ENCODE measurements at regions not wholly inside any gene's neighbourhood (a gene's known extent, or its start where the extent isn't known, plus 50 kb on each side); places are given as distances from the start of the nearest gene placed in this dataset.
"Not testable (repeated sequence)": the region's sequence is repeated elsewhere in the genome, so short reads cannot be mapped to it uniquely, and the experiment has no call there.

DNA sequence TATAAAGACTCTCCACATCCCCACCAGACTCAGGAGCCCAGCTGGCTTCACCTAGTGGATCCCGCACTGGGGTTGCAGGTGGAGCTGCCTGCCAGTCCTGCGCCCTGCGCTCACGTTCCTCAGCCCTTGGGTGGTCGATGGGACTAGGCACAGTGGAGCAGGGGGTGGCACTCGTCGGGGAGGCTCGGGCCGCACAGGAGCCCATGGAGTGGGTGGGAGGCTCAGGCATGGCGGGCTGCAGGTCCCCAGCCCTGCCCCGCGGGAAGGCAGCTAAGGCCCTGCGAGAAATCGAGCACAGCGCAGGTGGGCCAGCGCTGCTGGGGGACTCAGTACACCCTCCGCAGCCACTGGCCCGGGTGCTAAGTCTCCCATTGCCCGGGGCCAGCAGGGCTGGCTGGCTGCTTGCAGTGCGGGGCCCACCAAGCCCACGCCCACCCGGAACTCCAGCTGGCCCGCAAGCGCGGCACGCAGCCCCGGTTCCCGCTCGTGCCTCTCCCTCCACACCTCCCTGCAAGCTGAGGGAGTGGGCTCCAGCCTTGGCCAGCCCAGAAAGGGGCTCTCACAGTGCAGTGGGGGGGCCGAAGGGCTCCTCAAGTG is 371.8 kb downstream of the PRDM5 start:
- not testable (repeated sequence) for H3K4me1 Mint-ChIP-seq; DNase-seq; H3K4me3 Mint-ChIP-seq; H3K27me3 Mint-ChIP-seq; H3K27ac Mint-ChIP-seq; H3K36me3 Mint-ChIP-seq (ENCODE audit: low read depth); ATAC-seq; H3K9me3 Mint-ChIP-seq

DNA sequence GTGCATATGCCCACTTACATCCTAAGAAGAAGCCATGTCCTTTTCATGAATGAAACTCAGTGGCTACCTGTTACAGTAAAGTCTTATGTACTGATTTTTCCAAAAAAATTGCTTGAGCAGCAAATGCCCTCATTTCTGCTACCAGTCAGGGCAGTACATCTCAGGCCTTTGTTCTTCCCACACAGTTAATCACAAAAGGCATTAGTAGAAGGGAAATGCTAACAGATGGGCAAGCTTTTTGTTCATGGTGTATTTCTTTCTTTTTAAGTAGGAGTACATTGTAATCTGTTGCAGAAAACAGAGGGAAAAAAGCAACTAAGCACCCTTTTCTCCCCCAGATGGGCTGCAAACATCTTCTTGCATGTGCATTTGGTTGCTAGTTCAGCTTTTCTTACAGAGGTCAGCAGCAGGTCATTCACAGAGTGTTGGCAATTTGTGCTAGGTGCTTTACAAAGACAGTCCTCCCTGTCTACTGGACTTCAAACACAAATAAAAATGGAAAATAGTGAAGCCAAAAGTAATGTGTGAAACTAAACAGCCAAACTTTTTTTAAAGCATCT is 373.4 kb downstream of the PRDM5 start:
- Mint-ChIP-seq H3K27me3 (no peaks in the 10 kb centered on the region), H3K4me1 (no peaks in the 10 kb centered on the region), H3K9me3 (no peaks in the 10 kb centered on the region), H3K36me3 (ENCODE audit: low read depth) (no peaks in the 10 kb centered on the region), H3K27ac (no peak overlapping the region), H3K4me3 (no peak overlapping the region)
- DNase-seq (no peak), ATAC-seq (no peak)

DNA sequence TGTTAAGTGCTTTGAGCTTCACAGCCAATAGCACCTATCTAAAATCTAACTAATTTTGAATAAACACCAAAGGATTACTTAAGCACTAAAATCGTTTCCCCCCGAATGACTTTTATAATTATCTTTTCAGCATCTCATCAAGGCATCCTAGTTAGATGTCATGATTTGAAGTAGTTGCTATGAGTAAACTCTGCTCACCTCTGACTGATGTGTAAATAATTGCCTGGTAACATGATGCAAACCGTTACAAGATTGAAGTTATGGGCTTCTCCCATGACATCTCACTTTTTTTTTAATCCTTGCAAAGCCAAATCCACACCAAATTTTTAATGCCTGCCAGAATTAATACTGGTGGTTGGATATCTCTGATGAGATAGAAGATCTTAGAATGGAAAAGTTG is 377.1 kb downstream of the PRDM5 start:
- Mint-ChIP-seq H3K9me3 (no peaks in the 10 kb centered on the region), H3K4me3 (no peak overlapping the region), H3K27me3 (no peaks in the 10 kb centered on the region), H3K36me3 (ENCODE audit: low read depth) (no peaks in the 10 kb centered on the region), H3K4me1 (no peaks in the 10 kb centered on the region), H3K27ac (no peak overlapping the region)
- DNase-seq (no peak), ATAC-seq (no peak)

DNA sequence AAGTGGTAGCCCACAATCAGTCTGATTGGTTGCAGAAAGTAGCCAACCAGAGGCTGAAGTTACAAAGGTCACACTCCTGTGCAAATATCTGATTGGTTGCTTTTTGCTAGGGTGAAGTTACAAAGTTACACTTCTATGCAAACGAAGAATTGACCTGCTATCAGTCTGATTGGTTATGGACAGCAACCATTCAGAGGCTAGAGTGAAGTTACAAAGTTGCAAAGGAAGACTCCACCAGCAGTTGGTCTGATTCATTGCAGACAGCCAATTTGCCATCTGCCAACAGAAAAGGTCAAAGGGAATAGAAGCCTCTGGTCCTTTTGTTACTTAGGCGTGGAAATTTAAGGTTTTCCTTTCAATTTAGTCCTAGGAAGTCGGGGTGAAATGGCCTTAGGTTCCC is 377.7 kb downstream of the PRDM5 start:
- no peak overlapping the region for H3K4me3 Mint-ChIP-seq
- DNase-seq, result no peak
- no peaks in the 10 kb centered on the region for H3K36me3 Mint-ChIP-seq (ENCODE audit: low read depth)
- no peak overlapping the region for H3K27ac Mint-ChIP-seq
- H3K4me1 Mint-ChIP-seq, result no peaks in the 10 kb centered on the region
- H3K27me3 Mint-ChIP-seq, result no peaks in the 10 kb centered on the region
- no peak for ATAC-seq
- no peaks in the 10 kb centered on the region for H3K9me3 Mint-ChIP-seq

DNA sequence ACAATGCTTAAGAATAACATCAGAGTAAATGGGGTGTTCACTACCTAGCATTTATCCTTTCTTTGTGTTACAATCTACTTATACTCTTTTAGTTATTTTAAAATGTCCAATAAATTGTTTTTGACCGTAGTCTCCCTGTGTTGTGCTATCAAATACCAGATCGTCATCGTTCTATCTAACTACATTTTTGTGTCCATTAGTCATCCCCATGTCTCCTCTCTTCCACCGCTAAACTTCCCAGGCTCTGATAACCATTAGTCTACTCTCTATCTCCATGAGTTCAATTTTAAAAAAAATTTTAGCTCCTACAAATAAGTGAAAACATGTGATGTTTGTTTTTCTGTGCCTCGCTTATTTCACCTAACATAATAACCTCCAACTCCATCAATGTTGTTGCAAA is 381.9 kb downstream of the PRDM5 start:
- Mint-ChIP-seq H3K27ac (no peak overlapping the region), H3K36me3 (ENCODE audit: low read depth) (no peaks in the 10 kb centered on the region), H3K27me3 (no peaks in the 10 kb centered on the region), H3K4me3 (no peak overlapping the region), H3K4me1 (no peaks in the 10 kb centered on the region), H3K9me3 (no peaks in the 10 kb centered on the region)
- ATAC-seq (no peak), DNase-seq (no peak)

DNA sequence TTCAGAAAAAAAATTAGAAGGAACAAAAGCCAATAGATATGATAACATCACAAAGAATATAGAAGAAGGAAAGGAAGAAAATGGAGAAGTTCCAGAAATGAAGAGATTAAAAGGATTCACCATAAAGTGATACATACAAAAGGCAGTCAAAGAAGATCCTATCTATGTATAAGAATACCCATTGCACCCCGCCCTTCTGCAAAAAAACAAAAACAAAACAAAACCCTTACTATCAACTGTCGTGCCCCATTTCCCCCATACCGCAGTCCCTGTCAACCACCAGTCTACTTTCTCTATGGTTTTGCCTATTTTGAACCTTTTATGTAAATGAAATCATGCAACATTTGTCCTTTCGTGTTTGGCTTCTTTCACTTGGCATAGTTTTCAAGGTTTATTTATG is 385.6 kb downstream of the PRDM5 start:
- no peaks in the 10 kb centered on the region for H3K27me3 Mint-ChIP-seq
- no peaks in the 10 kb centered on the region for H3K36me3 Mint-ChIP-seq (ENCODE audit: low read depth)
- no peak overlapping the region for H3K27ac Mint-ChIP-seq
- DNase-seq, result no peak
- H3K4me1 Mint-ChIP-seq, result no peaks in the 10 kb centered on the region
- no peaks in the 10 kb centered on the region for H3K9me3 Mint-ChIP-seq
- no peak overlapping the region for H3K4me3 Mint-ChIP-seq
- ATAC-seq, result no peak

DNA sequence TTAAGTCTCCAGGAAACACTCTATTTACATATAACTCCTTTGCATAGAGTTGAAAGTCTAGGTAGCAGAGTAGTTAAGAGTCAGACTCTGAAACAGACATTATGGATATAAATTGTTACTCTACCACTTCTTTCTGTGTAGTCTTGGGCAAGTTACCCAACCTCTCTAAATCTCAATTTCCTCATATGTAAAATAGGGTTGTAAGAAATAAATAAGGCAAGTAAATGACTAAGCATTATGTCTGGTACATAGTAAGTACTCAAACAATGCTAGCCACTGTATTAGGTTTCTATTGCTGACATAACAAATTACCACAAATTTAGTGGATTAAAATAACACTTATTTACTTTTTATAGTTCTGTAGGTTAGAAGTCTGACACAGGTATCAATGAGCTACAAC is 394.1 kb downstream of the PRDM5 start:
- Mint-ChIP-seq H3K36me3 (ENCODE audit: low read depth) (no peaks in the 10 kb centered on the region), H3K27me3 (no peaks in the 10 kb centered on the region), H3K27ac (no peak overlapping the region), H3K4me1 (no peaks in the 10 kb centered on the region), H3K9me3 (no peaks in the 10 kb centered on the region), H3K4me3 (no peak overlapping the region)
- DNase-seq (no peak), ATAC-seq (no peak)

DNA sequence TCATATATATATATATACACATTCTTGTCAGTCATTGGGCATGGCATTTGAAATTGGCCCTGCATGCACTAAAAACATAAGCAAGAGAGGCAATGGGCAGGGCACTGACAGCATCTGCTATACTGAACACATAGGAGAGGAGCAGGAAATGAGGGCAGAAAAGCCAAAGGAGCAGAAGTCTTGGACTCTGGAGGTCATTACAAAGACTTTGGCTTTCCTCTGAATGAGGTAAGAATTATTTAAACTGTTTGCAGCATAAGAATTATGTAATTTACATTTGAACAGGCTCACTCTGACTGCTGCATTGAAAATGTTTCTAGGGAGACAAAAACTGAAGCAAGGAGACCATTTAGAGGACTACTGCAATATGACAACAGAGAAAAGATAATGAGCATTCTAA is 396.5 kb downstream of the PRDM5 start:
- no peak for ATAC-seq
- no peaks in the 10 kb centered on the region for H3K9me3 Mint-ChIP-seq
- DNase-seq, result no peak
- peaks cover 2% of the 10 kb centered on the region for H3K27me3 Mint-ChIP-seq
- H3K36me3 Mint-ChIP-seq (ENCODE audit: low read depth), result no peaks in the 10 kb centered on the region
- H3K4me3 Mint-ChIP-seq, result no peak overlapping the region
- H3K4me1 Mint-ChIP-seq, result no peaks in the 10 kb centered on the region
- H3K27ac Mint-ChIP-seq, result no peak overlapping the region

DNA sequence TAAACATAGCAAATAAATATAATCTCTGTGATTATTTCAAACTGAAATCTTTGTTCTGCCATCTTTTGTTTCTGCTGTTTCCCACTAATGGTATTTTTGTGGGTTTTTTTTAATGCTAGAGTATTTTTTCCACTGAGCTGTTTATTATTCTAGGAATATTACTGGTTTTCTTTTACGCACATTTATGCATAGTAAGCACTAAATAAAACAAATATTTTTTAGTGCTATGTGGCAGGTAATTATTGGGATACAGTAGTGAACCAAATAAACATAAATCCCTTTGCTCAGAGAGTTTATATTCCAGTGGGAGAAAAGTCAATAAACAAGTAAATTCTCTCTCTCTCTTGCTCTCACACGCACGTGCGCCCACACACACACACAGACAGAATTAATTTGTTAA is 397.4 kb downstream of the PRDM5 start:
- Mint-ChIP-seq H3K9me3 (no peaks in the 10 kb centered on the region), H3K27me3 (peaks cover 2% of the 10 kb centered on the region), H3K27ac (no peak overlapping the region), H3K36me3 (ENCODE audit: low read depth) (no peaks in the 10 kb centered on the region), H3K4me1 (no peaks in the 10 kb centered on the region), H3K4me3 (no peak overlapping the region)
- no peak for DNase-seq
- no peak for ATAC-seq

DNA sequence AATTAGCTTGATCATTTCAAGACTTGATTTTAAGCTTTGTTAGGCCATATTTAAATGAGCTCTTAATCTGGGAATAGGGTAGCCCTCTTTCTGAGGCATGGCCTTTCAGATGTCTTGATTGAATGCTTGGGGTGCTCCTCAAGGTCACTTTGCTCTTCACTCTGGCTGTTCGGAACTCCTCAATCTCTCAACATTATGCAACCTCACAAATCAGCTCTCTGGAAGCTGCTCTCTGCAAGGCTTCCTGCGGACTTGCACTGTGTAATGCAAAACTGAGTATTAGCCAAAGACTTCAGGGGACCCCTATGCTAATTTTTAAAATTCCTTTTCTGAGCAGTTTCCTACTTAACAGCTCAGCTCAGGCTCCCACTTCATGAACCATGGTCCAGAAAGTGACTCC is 398.3 kb downstream of the PRDM5 start:
- H3K4me3 Mint-ChIP-seq, result no peak overlapping the region
- H3K27me3 Mint-ChIP-seq, result peaks cover 2% of the 10 kb centered on the region
- no peaks in the 10 kb centered on the region for H3K9me3 Mint-ChIP-seq
- ATAC-seq (no peak), DNase-seq (no peak)
- H3K4me1 Mint-ChIP-seq, result no peaks in the 10 kb centered on the region
- H3K36me3 Mint-ChIP-seq (ENCODE audit: low read depth), result no peaks in the 10 kb centered on the region
- no peak overlapping the region for H3K27ac Mint-ChIP-seq

DNA sequence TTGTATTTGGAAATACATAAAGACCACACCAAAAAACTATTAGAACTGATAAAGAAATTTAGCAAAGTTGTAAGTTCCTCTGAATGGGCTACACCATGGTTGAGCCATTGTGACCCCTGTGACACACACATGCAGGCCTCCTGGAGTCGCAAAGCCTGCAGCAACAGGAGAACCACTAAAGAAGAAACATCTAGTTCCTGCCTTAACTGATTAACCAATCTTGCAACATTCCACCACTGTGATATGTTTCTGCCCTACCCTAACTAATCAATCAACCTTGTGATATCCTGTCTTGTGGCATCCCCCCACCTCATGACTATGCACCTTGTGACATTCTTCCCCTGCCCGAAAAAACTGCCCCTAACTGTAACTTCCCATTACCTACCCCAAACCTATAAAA is 401.8 kb downstream of the PRDM5 start:
- Mint-ChIP-seq H3K27me3 (peaks cover 2% of the 10 kb centered on the region), H3K9me3 (no peaks in the 10 kb centered on the region), H3K36me3 (ENCODE audit: low read depth) (no peaks in the 10 kb centered on the region), H3K4me1 (no peaks in the 10 kb centered on the region), H3K27ac (no peak overlapping the region), H3K4me3 (no peak overlapping the region)
- no peak for DNase-seq
- no peak for ATAC-seq

DNA sequence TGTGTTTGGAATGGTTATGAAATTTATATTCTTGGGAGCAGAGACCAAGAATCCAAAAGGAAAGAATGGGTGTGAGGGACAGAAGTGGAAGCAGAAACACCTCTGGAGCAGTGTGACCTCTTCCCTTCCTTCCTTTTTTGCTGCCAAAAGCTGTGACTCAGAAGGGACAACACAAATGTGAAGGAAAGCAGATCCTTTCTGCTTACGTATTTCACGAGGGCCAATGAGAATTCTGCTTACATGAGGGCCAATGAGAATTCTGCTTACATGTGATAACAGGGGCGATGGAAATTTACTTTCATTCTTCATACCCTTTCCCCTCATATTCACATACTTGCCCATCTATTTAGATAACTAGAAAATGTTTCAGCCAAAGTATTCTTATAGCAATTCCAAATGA is 404.6 kb downstream of the PRDM5 start:
- Mint-ChIP-seq H3K4me1 (no peaks in the 10 kb centered on the region), H3K4me3 (no peak overlapping the region), H3K27me3 (peaks cover 2% of the 10 kb centered on the region), H3K27ac (no peak overlapping the region), H3K36me3 (ENCODE audit: low read depth) (no peaks in the 10 kb centered on the region), H3K9me3 (no peaks in the 10 kb centered on the region)
- ATAC-seq, result no peak
- no peak for DNase-seq

DNA sequence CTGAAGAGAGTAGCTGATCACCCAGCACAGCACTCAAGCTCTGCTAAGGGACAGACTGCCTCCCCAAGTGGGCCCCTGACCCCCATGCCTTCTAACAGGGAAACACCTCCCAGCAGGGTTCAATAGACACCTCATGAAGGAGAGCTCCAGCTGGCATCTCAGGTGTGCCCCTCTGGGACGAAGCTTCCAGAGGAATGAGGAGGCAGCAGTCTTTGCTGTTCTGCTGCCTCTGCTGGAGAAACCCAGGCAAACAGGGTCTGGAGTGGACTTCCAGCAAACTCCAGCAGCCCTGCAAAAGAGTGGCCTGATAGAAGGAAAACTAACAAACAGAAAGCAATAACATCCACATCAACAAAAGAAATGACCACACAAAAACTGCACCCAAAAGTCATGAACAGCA is 412.8 kb downstream of the PRDM5 start:
- no peaks in the 10 kb centered on the region for H3K4me1 Mint-ChIP-seq
- H3K36me3 Mint-ChIP-seq (ENCODE audit: low read depth), result no peaks in the 10 kb centered on the region
- H3K9me3 Mint-ChIP-seq, result peaks cover 4% of the 10 kb centered on the region
- no peak overlapping the region for H3K27ac Mint-ChIP-seq
- H3K27me3 Mint-ChIP-seq, result no peaks in the 10 kb centered on the region
- H3K4me3 Mint-ChIP-seq, result no peak overlapping the region
- DNase-seq (no peak), ATAC-seq (no peak)

DNA sequence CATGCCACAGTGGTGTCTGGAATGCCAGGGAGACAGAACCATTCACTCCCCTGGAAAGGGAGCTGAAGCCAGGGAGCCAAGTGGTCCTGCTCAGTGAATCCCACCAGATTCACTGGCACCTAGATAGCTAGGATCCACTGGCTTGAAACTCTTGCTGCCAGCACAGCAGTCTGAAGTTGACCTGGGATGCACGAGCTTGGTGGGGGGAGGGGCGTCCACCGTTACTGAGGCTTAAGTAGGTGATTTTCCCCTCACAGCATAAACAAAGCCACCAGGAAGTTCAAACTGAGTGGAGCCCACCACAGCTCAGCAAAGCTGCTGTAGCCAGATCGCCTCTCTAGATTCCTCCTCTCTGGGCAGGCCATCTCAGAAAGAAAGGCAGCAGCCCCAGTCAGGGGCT is 413.3 kb downstream of the PRDM5 start:
- Mint-ChIP-seq H3K27ac (no peak overlapping the region), H3K36me3 (ENCODE audit: low read depth) (no peaks in the 10 kb centered on the region), H3K27me3 (no peaks in the 10 kb centered on the region), H3K9me3 (peaks cover 4% of the 10 kb centered on the region), H3K4me3 (no peak overlapping the region), H3K4me1 (no peaks in the 10 kb centered on the region)
- ATAC-seq (no peak), DNase-seq (no peak)

DNA sequence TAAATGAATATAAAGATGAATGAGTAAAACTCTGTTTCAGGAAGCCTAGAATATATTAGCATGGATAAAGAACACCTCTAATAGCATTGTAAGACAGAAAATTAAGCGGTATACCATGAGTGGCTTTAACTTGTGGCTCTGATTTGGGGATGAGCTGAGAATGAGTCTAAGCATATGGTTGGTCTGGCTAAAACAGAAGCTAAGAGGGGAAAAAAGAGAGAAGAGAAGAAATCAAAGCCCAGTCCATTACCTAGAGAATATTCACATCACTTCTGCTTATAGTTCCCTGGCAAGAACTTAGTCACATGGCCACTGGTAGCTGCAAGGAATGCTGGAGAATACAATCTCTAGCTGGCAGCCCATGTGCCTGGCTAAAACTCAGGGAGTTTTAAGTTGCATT is 414.5 kb downstream of the PRDM5 start:
- H3K27ac Mint-ChIP-seq, result no peak overlapping the region
- H3K27me3 Mint-ChIP-seq, result no peaks in the 10 kb centered on the region
- DNase-seq (no peak), ATAC-seq (no peak)
- H3K4me3 Mint-ChIP-seq, result no peak overlapping the region
- H3K4me1 Mint-ChIP-seq, result no peaks in the 10 kb centered on the region
- peaks cover 4% of the 10 kb centered on the region for H3K9me3 Mint-ChIP-seq
- H3K36me3 Mint-ChIP-seq (ENCODE audit: low read depth), result no peaks in the 10 kb centered on the region

DNA sequence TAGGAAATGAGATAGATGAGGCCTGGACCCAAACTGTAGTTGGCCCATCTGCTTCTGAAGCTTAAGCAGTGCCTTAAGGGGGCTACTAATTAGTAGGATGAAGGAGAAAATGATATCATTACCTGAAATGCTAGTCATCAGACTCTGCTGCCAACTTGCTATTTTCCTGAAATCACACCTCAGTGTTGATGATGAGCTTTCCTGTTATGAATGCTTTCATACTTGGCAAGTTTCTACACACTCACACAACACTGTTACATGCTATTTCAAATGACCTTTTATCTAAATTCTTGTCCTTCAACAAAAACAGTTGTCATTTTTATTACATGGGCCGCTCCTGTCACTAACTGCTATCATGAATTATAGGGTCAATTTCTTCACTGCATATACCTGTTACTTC is 416.0 kb downstream of the PRDM5 start:
- no peaks in the 10 kb centered on the region for H3K36me3 Mint-ChIP-seq (ENCODE audit: low read depth)
- H3K27ac Mint-ChIP-seq, result no peak overlapping the region
- no peaks in the 10 kb centered on the region for H3K27me3 Mint-ChIP-seq
- no peaks in the 10 kb centered on the region for H3K4me1 Mint-ChIP-seq
- ATAC-seq, result no peak
- peaks cover 4% of the 10 kb centered on the region for H3K9me3 Mint-ChIP-seq
- DNase-seq, result no peak
- H3K4me3 Mint-ChIP-seq, result no peak overlapping the region
